Forelimb muscle (tissue), 1 donor: ENCODE measurements at regions not wholly inside any gene's neighbourhood (a gene's known extent, or its start where the extent isn't known, plus 50 kb on each side); places are given as distances from the start of the nearest gene placed in this dataset.

Source experiments
- DNase-seq: peaks from one replicate; pipeline ENCODE4 v3.0.0-alpha.2; 2013; ENCODE audit warnings: low read depth

DNA sequence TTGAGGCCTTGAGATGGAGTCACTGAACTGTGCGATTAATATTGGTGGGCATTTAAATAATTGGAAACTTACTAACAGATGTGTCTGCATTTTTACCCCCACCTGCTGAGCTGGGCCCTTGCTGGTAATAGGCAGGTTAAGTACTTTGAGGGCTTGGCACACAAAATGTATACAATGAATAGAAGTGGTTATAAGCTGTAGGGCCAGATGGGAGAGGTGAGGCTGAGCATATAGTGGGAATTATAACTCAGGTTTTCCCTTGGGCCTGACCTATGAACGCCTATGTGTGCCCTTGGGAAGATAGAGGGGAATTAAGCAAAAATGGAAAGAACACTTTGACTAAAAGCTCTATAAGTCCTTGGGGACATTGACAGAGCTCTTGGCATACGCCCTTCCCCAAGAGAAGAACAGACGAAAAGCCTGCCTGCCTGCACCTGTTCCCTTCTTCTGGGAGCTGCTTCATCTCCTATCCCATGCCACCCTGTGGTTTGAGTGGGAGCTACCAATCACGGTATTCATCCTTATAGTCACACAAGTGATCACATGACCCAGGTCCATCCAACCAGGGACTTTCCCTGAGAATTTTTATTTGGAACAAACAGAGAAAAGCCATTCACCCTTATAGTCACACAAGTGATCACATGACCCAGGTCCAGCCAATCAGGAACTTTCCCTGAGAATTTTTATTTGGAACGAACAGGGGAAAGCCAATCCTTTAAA is 260.7 kb upstream of the CSF3R start:
- DNase-seq, result no peak

DNA sequence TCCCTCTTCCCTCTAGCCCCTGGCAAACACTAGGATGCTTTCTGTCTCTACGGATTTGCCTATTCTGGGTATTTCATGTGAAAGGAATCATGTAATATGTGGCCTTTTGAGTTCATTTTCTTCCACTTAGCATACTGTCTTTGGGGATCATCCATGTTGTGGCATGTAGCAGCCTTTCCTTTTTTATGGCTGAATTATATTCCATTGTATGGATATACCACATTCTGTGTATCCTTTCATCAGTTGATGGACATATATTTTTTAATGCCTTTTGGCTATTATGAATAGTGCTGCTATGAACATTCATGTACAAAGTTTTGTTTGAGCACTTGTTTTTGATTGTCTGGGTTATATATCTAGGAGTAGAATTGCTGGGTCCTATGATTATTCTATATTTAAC is 258.4 kb upstream of the CSF3R start:
- DNase-seq, result no peak

DNA sequence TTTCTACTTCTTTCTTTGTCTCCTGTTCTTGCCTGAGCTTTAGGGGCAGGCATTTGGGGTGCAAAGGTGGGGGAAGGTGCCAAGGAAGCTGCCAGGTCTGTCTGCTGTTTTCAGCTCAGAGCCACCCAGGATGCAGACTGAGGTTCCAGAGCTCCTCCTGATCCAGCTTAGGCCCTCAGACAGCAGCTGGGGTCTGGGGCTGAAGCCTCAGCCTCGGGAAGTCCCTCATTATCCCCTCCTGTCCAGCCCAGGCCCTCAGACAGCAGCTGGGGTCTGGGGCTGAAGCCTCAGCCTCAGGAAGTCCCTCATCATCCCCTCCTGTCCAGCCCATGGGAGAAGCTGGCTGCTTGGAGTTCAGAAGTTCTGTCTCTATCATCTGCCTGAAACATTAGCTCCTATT is 257.7 kb upstream of the CSF3R start:
- DNase-seq, result no peak

GRCh38 chr1:36739703-36740289 is 257.1 kb upstream of the CSF3R start:
- no peak for DNase-seq

GRCh38 chr1:36738245-36738644 is 255.5 kb upstream of the CSF3R start:
- DNase-seq, result no peak

GRCh38 chr1:36737767-36738166 is 255.1 kb upstream of the CSF3R start:
- no peak for DNase-seq

DNA sequence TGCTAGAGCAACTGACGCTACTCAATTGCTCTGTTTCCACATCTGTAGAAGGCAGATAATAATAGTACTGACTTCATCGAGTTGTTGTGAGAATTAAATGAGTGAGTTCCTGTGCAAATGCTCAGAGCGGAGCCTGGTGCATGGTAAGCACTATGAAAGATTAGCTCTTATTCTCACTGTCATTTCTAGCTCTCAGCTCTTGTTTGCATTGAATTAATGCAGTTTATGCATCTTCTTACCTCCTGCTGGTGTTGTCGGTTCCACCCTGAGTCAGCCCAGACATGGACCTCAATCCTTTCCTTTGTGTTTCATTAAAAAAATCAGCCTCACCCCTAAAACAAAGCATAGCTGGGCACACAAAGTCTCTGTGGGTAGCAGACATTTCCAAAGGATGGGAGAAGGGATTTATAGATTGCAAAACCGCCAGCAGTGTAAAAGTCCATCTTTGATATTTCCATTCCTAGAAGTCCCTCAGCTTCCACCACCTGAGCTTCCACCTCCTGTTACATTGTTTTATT is 254.4 kb upstream of the CSF3R start:
- DNase-seq, result no peak

GRCh38 chr1:36735939-36736730 is 253.4 kb upstream of the CSF3R start:
- DNase-seq, result no peak

DNA sequence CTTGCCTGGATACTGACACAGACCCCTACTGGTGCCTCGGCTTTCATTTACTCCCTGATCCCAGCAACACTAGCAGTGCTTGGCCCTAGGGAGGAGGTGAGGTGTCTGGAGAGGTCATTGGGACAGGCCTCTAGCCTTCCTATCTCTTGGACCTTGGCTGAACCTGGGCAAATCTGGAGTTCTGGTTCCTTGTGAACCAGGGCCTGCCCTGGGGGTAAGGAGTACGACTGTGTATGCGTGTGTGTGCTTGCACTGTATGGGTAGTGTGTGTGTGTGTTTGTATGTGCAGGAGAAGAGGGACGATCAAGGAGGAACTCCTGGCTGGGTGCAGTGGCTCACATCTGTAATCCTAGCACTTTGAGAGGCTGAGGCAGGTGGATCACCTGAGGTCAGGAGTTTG is 252.7 kb upstream of the CSF3R start:
- no peak for DNase-seq

DNA sequence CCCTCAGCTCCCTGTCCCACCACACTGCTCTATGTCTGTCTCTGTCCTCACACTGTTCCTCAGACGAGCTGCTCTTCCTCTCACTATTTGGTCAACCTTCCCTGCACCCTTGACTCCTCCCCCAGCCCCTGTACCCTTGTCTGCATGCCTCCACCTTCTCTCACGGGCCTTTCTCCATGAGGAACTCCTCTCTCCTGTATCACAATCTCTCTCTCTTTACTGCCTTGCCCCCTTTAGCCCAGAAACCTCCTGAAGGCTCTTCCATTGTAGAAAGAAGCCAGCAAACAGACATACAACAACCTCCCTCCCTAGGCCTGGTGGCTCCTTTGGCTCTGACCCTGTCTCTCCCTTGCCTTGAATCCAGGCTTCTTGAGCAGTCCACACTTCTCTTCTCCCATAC is 251.6 kb upstream of the CSF3R start:
- no peak for DNase-seq

DNA sequence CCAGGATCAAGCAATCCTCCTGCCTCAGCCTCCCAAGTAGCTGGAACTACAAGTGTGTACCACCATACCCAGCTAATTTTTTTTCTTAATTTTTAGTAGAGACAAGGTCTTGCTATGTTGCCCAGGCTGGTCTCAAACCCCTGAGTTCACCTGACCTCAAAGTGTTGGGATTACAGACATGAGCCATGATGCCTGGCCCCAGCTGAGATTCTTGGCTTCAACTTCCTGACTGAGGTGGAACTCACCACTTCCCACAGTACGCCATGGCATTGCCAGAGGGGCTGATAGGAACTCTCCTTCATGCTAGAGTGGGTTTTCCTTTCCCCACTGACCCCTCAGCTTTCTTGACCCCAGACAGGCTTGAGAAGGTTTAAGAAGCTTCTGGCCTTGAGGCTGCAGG is 251.0 kb upstream of the CSF3R start:
- DNase-seq, result no peak

DNA sequence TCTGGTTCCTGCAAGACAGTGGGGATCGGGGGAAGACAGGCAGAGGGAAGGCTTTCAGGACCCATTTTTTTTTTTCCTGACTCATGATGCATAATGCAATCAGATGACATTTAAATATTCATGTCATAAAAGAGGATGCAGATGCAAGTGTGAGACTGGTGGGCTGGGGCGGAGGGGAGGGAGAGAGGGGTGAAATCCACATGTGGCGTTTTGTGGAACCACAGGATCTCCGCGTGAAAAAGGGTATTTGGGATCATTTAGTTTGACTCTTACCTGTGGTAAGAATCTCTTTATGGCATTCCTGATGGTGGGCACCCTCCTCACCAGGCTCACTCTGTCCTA is 249.3 kb upstream of the CSF3R start:
- no peak for DNase-seq

- no peak for DNase-seq
Observed at GRCh38 chr1:36731226-36732014, 248.7 kb upstream of the CSF3R start.

DNA sequence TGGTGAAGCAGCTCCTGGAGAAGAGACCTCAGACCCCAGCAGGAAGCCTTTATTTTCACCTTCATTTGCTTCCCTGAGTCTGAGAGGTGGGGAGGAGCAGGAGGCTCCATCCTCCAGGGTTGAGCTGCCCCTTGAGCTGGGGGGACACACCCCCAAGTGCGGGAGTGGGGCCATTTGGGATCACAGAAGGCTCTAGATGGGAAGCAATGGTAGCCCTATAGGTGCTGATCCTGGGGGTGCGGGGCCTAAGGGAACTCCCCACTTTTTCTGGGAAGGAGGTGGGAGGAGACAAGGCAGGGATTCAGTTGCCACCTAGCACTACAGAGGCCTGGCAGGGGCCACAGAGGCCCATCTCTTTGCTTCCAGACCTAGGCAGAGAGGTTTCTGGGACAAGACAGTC is 247.9 kb upstream of the CSF3R start:
- no peak for DNase-seq

DNA sequence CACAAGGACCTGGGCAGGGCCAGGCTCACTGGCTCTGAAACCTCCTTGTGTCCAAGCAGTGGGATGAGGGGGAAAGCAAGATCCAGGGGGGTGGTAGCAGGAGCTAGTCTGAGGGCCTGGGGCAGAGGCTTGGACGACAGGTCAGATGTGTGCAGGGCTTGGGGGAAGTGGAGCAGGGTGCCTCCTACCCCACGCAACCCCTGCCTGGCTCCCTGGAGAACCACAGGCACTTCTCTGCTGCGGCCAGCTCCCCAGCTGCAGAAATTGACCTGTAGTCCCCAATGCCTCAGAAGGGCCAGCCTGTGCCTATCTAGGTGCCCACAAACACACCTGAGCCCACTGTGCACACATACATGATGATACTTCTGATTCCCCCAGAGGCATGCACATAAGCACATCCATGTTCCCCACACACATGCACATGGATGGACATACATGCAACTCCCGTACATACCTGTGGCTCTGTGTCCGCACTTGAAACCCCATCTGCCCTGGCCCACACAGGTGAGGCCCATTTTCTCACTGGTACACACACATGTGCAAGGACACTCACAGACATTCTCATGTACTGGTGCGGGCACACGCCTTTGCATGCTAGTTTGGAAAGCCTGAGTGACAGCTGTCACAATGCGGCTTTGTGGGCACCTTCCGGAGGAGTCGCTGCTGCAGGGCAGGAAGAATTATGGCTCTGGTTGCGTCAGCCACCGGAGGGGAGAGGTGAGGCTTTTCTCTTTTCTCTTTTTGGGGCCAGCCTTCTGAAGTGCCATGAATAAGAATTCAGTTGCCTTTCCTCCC is 247.2 kb upstream of the CSF3R start:
- DNase-seq, result no peak

DNA sequence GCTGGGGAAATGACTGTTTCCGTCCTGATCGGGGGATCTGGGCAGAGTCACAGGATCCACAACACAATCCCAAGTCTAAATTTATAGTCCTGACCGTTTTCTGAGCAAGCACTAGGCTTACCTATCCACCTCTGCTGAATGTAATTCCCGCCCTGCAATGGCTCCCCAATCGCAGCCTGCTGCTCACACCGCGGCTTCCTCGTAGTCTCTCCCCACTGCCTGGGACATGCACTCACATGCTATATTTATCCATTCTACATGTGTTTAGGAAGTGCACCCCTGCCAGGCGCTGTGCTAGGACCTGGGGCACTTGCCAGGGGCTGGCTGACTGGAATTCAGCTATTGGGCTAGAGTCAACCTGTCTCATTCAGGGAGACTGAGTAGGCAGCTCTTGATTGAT is 246.6 kb upstream of the CSF3R start:
- no peak for DNase-seq

DNA sequence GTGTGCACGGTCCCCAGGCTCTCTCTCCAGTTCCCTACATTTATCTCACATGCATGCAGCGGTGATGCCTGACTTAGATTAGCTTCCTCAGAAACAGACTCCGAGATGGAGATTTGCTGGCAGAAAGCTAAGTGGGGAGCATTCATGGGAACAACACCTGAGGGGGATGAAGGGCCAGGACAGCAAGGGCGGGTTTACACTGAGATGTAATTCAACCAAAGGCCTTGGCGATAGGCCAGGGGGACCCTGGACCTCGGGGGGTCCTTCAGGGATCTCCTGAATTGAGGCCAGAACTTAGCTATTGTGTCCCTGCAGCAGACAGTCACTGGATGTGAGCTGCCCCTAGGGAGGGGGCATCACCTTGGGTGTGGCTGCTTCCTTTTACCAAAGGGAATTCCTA is 246.1 kb upstream of the CSF3R start:
- DNase-seq, result no peak

DNA sequence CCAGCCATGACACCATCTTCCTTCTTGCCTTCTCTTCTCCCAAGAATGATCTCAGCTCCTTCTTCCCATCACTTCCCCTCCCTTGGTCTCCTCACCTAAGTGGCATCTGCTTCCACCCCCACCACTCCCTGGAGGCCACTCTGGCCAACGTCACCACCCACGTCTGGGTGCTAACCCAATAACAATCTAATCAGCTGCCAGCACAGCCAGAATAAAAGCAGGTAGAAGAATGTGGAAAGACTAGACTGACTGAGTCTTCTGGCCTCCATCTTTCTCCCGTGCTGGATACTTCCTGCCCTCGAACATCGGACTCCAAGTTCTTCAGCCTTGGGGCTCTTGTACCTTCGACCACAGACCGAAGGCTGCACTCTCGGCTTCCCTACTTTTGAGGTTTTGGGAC is 245.3 kb upstream of the CSF3R start:
- no peak for DNase-seq

- no peak for DNase-seq
Observed at GRCh38 chr1:36725151-36725550, 242.4 kb upstream of the CSF3R start.

DNA sequence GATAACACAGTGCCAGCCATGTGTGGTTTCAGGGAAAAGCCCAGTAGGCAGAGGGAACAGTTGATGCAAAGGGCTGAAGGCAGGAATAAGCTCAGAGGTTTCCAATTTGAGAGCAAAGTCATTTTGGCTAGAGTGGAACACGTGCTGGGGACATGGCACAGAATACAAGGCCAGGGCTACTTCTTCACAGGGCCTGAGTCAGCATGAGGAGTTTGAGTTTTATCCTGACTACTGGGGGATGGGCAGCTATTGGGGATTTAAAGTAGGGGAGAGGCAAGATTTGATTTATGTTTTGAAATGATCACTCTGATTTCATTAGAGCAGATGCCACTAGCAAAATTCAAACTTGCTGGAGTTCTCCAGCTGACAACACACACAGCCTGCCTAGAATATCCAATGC is 241.1 kb upstream of the CSF3R start:
- DNase-seq, result no peak

DNA sequence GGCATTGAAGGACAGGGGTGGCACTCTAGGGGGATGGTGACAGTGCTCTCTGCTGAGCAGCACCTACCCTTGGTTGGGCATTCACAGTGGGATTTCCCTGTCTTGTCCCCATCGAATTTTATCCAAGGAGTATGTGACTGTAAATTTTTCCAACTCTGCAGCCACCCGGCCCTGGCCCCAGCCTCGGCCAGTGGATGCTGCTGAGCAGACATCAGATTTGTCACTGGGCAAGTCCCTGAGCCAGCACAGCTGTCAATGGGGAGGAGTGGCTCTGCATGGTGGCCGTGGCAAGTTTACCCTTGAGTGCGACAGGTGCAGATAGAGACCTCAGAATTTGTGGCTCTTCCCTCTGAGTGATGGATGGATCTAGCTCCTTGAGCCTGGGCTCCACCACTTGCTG is 240.2 kb upstream of the CSF3R start:
- DNase-seq, result no peak
